ENCODE measurements at regions not wholly inside any gene's neighbourhood (a gene's known extent, or its start where the extent isn't known, plus 50 kb on each side); places are given as distances from the start of the nearest gene placed in this dataset.

- TF ChIP-seq CTCF (IDR thresholded peaks at IDR 0.05) = no peak
- no peak for TF ChIP-seq EP300 (IDR thresholded peaks at IDR 0.05)
- no peak for TF ChIP-seq POLR2A (IDR thresholded peaks at IDR 0.05)
Observed at GRCh38 chr1:48080331-48081255, 83.4 kb upstream of the TRABD2B start.

Data from upper lobe of left lung (tissue), 4 donors.